ENCODE measurements at regions not wholly inside any gene's neighbourhood (a gene's known extent, or its start where the extent isn't known, plus 50 kb on each side); places are given as distances from the start of the nearest gene placed in this dataset.
"Not testable (repeated sequence)": the region's sequence is repeated elsewhere in the genome, so short reads cannot be mapped to it uniquely, and the experiment has no call there.

GRCh38 chr2:132315546-132315945, 101.1 kb upstream of the GPR39 start:
- H4K20me1 ChIP-seq (ENCODE audit: control insufficient read depth, extremely low read depth, insufficient read depth, low read length); H3K4me3 ChIP-seq (ENCODE audit: control insufficient read depth in 2 of 3, extremely low read depth in 1 of 3, insufficient read depth in 2 of 3, low read depth in 1 of 3, low read length in 3 of 3); H3K4me1 ChIP-seq (ENCODE audit: control insufficient read depth, extremely low read depth, insufficient read depth, low read length); dilution Hi-C loops (cut with MboI; ENCODE audit: extremely low pct_ligation_motif_present, low sequenced_read_pairs); H3K79me2 ChIP-seq (ENCODE audit: control insufficient read depth, insufficient read depth, low read length); H3K36me3 ChIP-seq (ENCODE audit: control insufficient read depth in 2 of 2, extremely low read depth in 1 of 2, insufficient read depth in 2 of 2, low read length in 2 of 2); H3K27ac ChIP-seq (ENCODE audit: control insufficient read depth, insufficient read depth, low read length); H3K9me3 ChIP-seq (ENCODE audit: control insufficient read depth, low read depth, low read length); FAIRE-seq; DNase-seq (ENCODE audit: low read depth, low spot score); H2AFZ ChIP-seq (ENCODE audit: control insufficient read depth, low read length); H3K4me2 ChIP-seq (ENCODE audit: control insufficient read depth, extremely low read depth, insufficient read depth, low read depth, low read length); H3K9me1 ChIP-seq (ENCODE audit: control insufficient read depth, extremely low read depth, insufficient read depth, low read length); H3K9ac ChIP-seq (ENCODE audit: control insufficient read depth, extremely low read depth, insufficient read depth, low read length); H3K27me3 ChIP-seq (ENCODE audit: control insufficient read depth, extremely low read depth, insufficient read depth, low read length): not testable (repeated sequence)

GRCh38 chr2:132317026-132317680, 99.5 kb upstream of the GPR39 start:
- H3K4me2 ChIP-seq (ENCODE audit: control insufficient read depth, extremely low read depth, insufficient read depth, low read depth, low read length): peak overlapping the region; percentile 27
- H3K79me2 ChIP-seq (ENCODE audit: control insufficient read depth, insufficient read depth, low read length); H3K9me1 ChIP-seq (ENCODE audit: control insufficient read depth, extremely low read depth, insufficient read depth, low read length); H3K27me3 ChIP-seq (ENCODE audit: control insufficient read depth, extremely low read depth, insufficient read depth, low read length); H3K9ac ChIP-seq (ENCODE audit: control insufficient read depth, extremely low read depth, insufficient read depth, low read length); H3K9me3 ChIP-seq (ENCODE audit: control insufficient read depth, low read depth, low read length); H2AFZ ChIP-seq (ENCODE audit: control insufficient read depth, low read length); dilution Hi-C loops (cut with MboI; ENCODE audit: extremely low pct_ligation_motif_present, low sequenced_read_pairs); H3K36me3 ChIP-seq (ENCODE audit: control insufficient read depth in 2 of 2, extremely low read depth in 1 of 2, insufficient read depth in 2 of 2, low read length in 2 of 2); H3K4me3 ChIP-seq (ENCODE audit: control insufficient read depth in 2 of 3, extremely low read depth in 1 of 3, insufficient read depth in 2 of 3, low read depth in 1 of 3, low read length in 3 of 3); H4K20me1 ChIP-seq (ENCODE audit: control insufficient read depth, extremely low read depth, insufficient read depth, low read length); H3K27ac ChIP-seq (ENCODE audit: control insufficient read depth, insufficient read depth, low read length); H3K4me1 ChIP-seq (ENCODE audit: control insufficient read depth, extremely low read depth, insufficient read depth, low read length); DNase-seq (ENCODE audit: low read depth, low spot score): not testable (repeated sequence)
- peak; percentile 61 for FAIRE-seq

DNA sequence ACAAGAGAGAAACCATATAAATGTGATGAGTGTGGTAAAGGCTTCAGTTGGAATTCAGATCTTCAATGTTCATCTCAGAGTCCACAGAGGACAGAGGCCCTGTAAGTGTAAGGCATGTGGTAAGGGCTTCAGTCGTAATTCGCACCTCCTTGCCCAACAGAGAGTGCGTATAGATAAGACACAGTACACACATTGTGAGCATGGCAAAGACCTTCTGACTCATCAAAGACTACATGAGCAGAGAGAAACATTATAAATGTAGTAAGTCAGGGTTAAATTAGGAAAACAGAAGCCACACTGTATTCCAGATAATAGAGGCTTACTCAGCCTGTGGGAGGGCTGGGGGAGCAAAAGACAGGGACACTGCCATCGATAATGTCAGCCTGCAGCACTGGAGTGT, 98.1 kb upstream of the GPR39 start:
- H3K4me1 ChIP-seq (ENCODE audit: control insufficient read depth, extremely low read depth, insufficient read depth, low read length); H3K79me2 ChIP-seq (ENCODE audit: control insufficient read depth, insufficient read depth, low read length); H3K4me3 ChIP-seq (ENCODE audit: control insufficient read depth in 2 of 3, extremely low read depth in 1 of 3, insufficient read depth in 2 of 3, low read depth in 1 of 3, low read length in 3 of 3); DNase-seq (ENCODE audit: low read depth, low spot score); H3K36me3 ChIP-seq (ENCODE audit: control insufficient read depth in 2 of 2, extremely low read depth in 1 of 2, insufficient read depth in 2 of 2, low read length in 2 of 2); H3K9me1 ChIP-seq (ENCODE audit: control insufficient read depth, extremely low read depth, insufficient read depth, low read length); H3K9ac ChIP-seq (ENCODE audit: control insufficient read depth, extremely low read depth, insufficient read depth, low read length); dilution Hi-C loops (cut with MboI; ENCODE audit: extremely low pct_ligation_motif_present, low sequenced_read_pairs); H2AFZ ChIP-seq (ENCODE audit: control insufficient read depth, low read length); H3K27ac ChIP-seq (ENCODE audit: control insufficient read depth, insufficient read depth, low read length); FAIRE-seq; H3K9me3 ChIP-seq (ENCODE audit: control insufficient read depth, low read depth, low read length); H4K20me1 ChIP-seq (ENCODE audit: control insufficient read depth, extremely low read depth, insufficient read depth, low read length); H3K4me2 ChIP-seq (ENCODE audit: control insufficient read depth, extremely low read depth, insufficient read depth, low read depth, low read length); H3K27me3 ChIP-seq (ENCODE audit: control insufficient read depth, extremely low read depth, insufficient read depth, low read length): not testable (repeated sequence)

DNA sequence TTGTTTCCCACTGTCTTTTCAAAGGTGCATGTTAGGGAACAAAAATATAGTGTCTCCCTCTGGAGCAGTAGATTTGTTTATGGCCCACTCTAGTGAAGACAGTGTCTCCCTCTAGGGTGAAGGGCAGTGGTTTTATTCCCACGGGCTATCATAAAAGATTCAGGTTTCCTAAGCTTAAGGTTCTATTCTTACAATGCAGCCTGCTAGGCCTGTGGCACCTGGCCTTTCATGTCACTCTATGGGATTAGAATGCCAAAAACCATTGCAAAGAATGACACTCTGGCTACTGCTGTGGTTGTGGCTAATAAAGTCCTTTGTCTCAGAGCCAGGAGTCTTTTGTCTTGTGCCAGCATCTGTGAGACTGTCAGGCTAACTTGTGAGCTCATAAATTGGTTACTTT, 92.6 kb upstream of the GPR39 start:
- H2AFZ ChIP-seq (ENCODE audit: control insufficient read depth, low read length); H3K9me3 ChIP-seq (ENCODE audit: control insufficient read depth, low read depth, low read length); H3K9me1 ChIP-seq (ENCODE audit: control insufficient read depth, extremely low read depth, insufficient read depth, low read length); H3K4me2 ChIP-seq (ENCODE audit: control insufficient read depth, extremely low read depth, insufficient read depth, low read depth, low read length); H3K36me3 ChIP-seq (ENCODE audit: control insufficient read depth in 2 of 2, extremely low read depth in 1 of 2, insufficient read depth in 2 of 2, low read length in 2 of 2); H3K79me2 ChIP-seq (ENCODE audit: control insufficient read depth, insufficient read depth, low read length); H3K4me3 ChIP-seq (ENCODE audit: control insufficient read depth in 2 of 3, extremely low read depth in 1 of 3, insufficient read depth in 2 of 3, low read depth in 1 of 3, low read length in 3 of 3); dilution Hi-C loops (cut with MboI; ENCODE audit: extremely low pct_ligation_motif_present, low sequenced_read_pairs); H3K27ac ChIP-seq (ENCODE audit: control insufficient read depth, insufficient read depth, low read length); H4K20me1 ChIP-seq (ENCODE audit: control insufficient read depth, extremely low read depth, insufficient read depth, low read length); DNase-seq (ENCODE audit: low read depth, low spot score); FAIRE-seq; H3K27me3 ChIP-seq (ENCODE audit: control insufficient read depth, extremely low read depth, insufficient read depth, low read length); H3K4me1 ChIP-seq (ENCODE audit: control insufficient read depth, extremely low read depth, insufficient read depth, low read length); H3K9ac ChIP-seq (ENCODE audit: control insufficient read depth, extremely low read depth, insufficient read depth, low read length): not testable (repeated sequence)

GRCh38 chr2:132332345-132333033, 84.1 kb upstream of the GPR39 start:
- H2AFZ ChIP-seq (ENCODE audit: control insufficient read depth, low read length); H3K36me3 ChIP-seq (ENCODE audit: control insufficient read depth in 2 of 2, extremely low read depth in 1 of 2, insufficient read depth in 2 of 2, low read length in 2 of 2); dilution Hi-C loops (cut with MboI; ENCODE audit: extremely low pct_ligation_motif_present, low sequenced_read_pairs); FAIRE-seq; H3K27ac ChIP-seq (ENCODE audit: control insufficient read depth, insufficient read depth, low read length); H3K4me1 ChIP-seq (ENCODE audit: control insufficient read depth, extremely low read depth, insufficient read depth, low read length); H3K9me3 ChIP-seq (ENCODE audit: control insufficient read depth, low read depth, low read length); H3K4me2 ChIP-seq (ENCODE audit: control insufficient read depth, extremely low read depth, insufficient read depth, low read depth, low read length); H3K9me1 ChIP-seq (ENCODE audit: control insufficient read depth, extremely low read depth, insufficient read depth, low read length); DNase-seq (ENCODE audit: low read depth, low spot score); H3K9ac ChIP-seq (ENCODE audit: control insufficient read depth, extremely low read depth, insufficient read depth, low read length); H3K27me3 ChIP-seq (ENCODE audit: control insufficient read depth, extremely low read depth, insufficient read depth, low read length); H4K20me1 ChIP-seq (ENCODE audit: control insufficient read depth, extremely low read depth, insufficient read depth, low read length); H3K4me3 ChIP-seq (ENCODE audit: control insufficient read depth in 2 of 3, extremely low read depth in 1 of 3, insufficient read depth in 2 of 3, low read depth in 1 of 3, low read length in 3 of 3); H3K79me2 ChIP-seq (ENCODE audit: control insufficient read depth, insufficient read depth, low read length): not testable (repeated sequence)

All from keratinocyte (primary cell).